Activated gamma-delta T cell treated with anti-CD3 and anti-CD28 coated beads, Interleukin-2, amount 50 U/mL, for 16 hours (primary cell): ENCODE measurements at regions not wholly inside any gene's neighbourhood (a gene's known extent, or its start where the extent isn't known, plus 50 kb on each side); places are given as distances from the start of the nearest gene placed in this dataset.

Source experiments
- DNase-seq: peaks from one replicate; pipeline ENCODE4 v3.0.0-alpha.2; 2020; ENCODE audit warnings: low read depth

GRCh38 chr9:113787871-113788270 is 88.2 kb upstream of the ZNF618 start:
- DNase-seq, result no peak

GRCh38 chr9:113788616-113789330 is 87.3 kb upstream of the ZNF618 start:
- no peak for DNase-seq

- no peak for DNase-seq
These were observed 86.0 kb upstream of the ZNF618 start for GRCh38 chr9:113790093-113790492.

GRCh38 chr9:113793558-113793957 is 82.6 kb upstream of the ZNF618 start:
- DNase-seq, result no peak

GRCh38 chr9:113794721-113795120 is 81.4 kb upstream of the ZNF618 start:
- no peak for DNase-seq

GRCh38 chr9:113795811-113796392 is 80.2 kb upstream of the ZNF618 start:
- DNase-seq, result no peak

- no peak for DNase-seq
These were observed 79.3 kb upstream of the ZNF618 start for GRCh38 chr9:113796646-113797426.

- no peak for DNase-seq
These were observed 77.8 kb upstream of the ZNF618 start for GRCh38 chr9:113798062-113799030.

- no peak for DNase-seq
These were observed 75.8 kb upstream of the ZNF618 start for GRCh38 chr9:113800276-113800675.

GRCh38 chr9:113803811-113804589 is 72.1 kb upstream of the ZNF618 start:
- DNase-seq, result no peak

- no peak for DNase-seq
These were observed 70.5 kb upstream of the ZNF618 start for GRCh38 chr9:113805486-113806132.

GRCh38 chr9:113807173-113808061 is 68.7 kb upstream of the ZNF618 start:
- peak; percentile 5 for DNase-seq

GRCh38 chr9:113808391-113809358 is 67.4 kb upstream of the ZNF618 start:
- DNase-seq, result no peak

- DNase-seq, result no peak
These were observed 58.9 kb upstream of the ZNF618 start for GRCh38 chr9:113817171-113817570.

GRCh38 chr9:113818391-113818790 is 57.7 kb upstream of the ZNF618 start:
- no peak for DNase-seq

GRCh38 chr9:113822315-113822714 is 53.8 kb upstream of the ZNF618 start:
- no peak for DNase-seq

GRCh38 chr9:113823421-113823820 is 52.7 kb upstream of the ZNF618 start:
- no peak for DNase-seq
